Subcutaneous abdominal adipose tissue (tissue), 5 donors: ENCODE measurements at regions not wholly inside any gene's neighbourhood (a gene's known extent, or its start where the extent isn't known, plus 50 kb on each side); places are given as distances from the start of the nearest gene placed in this dataset.

Experiments used
- H3K27ac ChIP-seq: one replicate; pipeline ENCODE4 v1.7.0; 2013; ENCODE audit warnings: low read depth, mild to moderate bottlenecking, inconsistent platforms, low read length, moderate library complexity
- H3K27me3 ChIP-seq, 5 donors: one replicate each; pipeline ENCODE4 v1.7.0; 2013; ENCODE audit warnings: low read length in 5 of 5, inconsistent platforms in 1 of 5; ENCODE audit not compliant: control insufficient read depth in 5 of 5, insufficient read depth in 4 of 5
- H3K36me3 ChIP-seq, 5 donors: one replicate each; pipeline ENCODE4 v1.7.0; 2013; ENCODE audit warnings: low read length in 5 of 5; ENCODE audit not compliant: control insufficient read depth in 5 of 5, insufficient read depth in 5 of 5
- H3K4me1 ChIP-seq, 5 donors: one replicate each; pipeline ENCODE4 v1.7.0; 2013; ENCODE audit warnings: low read length in 5 of 5, mild to moderate bottlenecking in 3 of 5, moderate library complexity in 1 of 5; ENCODE audit not compliant: control insufficient read depth in 5 of 5, insufficient read depth in 5 of 5
- H3K4me3 ChIP-seq, 5 donors: one replicate each; pipeline ENCODE4 v1.7.0; 2013; ENCODE audit warnings: low read length in 5 of 5, low read depth in 1 of 5
- H3K9ac ChIP-seq, 5 donors: one replicate each; pipeline ENCODE4 v1.7.0; 2013; ENCODE audit warnings: low read length in 5 of 5, mild to moderate bottlenecking in 4 of 5, moderate library complexity in 3 of 5
- H3K9me3 ChIP-seq, 5 donors: one replicate each; pipeline ENCODE4 v1.7.0; 2013; ENCODE audit warnings: low read length in 5 of 5; ENCODE audit not compliant: control insufficient read depth in 5 of 5
- donor health status: healthy.
- donor health status: healthy.
- donor health status: healthy.
- donor health status: healthy.
- donor health status: healthy.

- no peak overlapping the region for H3K27ac ChIP-seq
- H3K4me1 ChIP-seq: peaks cover 4 to 30% (median 22%) of the 10 kb centered on the region in 5 donors
- no peaks in the 10 kb centered on the region for H3K36me3 ChIP-seq
- H3K9ac ChIP-seq: no peak overlapping the region
- H3K4me3 ChIP-seq: no peak overlapping the region
- no peaks in the 10 kb centered on the region for H3K27me3 ChIP-seq
- no peaks in the 10 kb centered on the region for H3K9me3 ChIP-seq
Measured at GRCh38 chr2:64220894-64221617, 76.8 kb upstream of the PELI1 start.

GRCh38 chr2:64221935-64222334 lies 77.7 kb upstream of the PELI1 start:
- Histone ChIP-seq H3K9ac (no peak overlapping the region), H3K4me1 (peaks cover 4 to 30% (median 25%) of the 10 kb centered on the region in 5 donors), H3K4me3 (no peak overlapping the region), H3K27me3 (no peaks in the 10 kb centered on the region), H3K27ac (no peak overlapping the region), H3K9me3 (no peaks in the 10 kb centered on the region), H3K36me3 (no peaks in the 10 kb centered on the region)

DNA sequence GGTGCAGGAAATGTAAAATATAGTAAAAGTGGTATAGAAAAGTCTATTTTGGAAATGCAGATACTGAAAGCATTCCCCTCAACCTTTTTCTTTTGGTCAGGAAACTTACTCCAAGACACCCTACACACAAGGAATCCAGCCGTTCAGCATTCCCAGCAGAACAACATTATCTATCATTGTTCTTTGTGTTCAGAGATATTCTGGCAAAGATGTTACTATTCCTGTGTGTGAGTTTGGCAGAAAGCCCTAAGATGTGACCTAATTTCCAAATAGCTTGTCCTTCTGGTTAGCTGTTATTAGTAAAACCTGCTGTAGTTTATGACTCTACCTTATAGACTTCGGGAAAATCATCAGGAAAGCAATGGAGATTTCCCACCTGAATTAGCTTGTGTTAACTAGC lies 78.1 kb upstream of the PELI1 start:
- no peak overlapping the region for H3K27ac ChIP-seq
- H3K4me1 ChIP-seq: peaks cover 4 to 33% (median 29%) of the 10 kb centered on the region in 5 donors
- H3K9ac ChIP-seq: no peak overlapping the region
- no peaks in the 10 kb centered on the region for H3K36me3 ChIP-seq
- no peak overlapping the region for H3K4me3 ChIP-seq
- H3K9me3 ChIP-seq: no peaks in the 10 kb centered on the region
- no peaks in the 10 kb centered on the region for H3K27me3 ChIP-seq

DNA sequence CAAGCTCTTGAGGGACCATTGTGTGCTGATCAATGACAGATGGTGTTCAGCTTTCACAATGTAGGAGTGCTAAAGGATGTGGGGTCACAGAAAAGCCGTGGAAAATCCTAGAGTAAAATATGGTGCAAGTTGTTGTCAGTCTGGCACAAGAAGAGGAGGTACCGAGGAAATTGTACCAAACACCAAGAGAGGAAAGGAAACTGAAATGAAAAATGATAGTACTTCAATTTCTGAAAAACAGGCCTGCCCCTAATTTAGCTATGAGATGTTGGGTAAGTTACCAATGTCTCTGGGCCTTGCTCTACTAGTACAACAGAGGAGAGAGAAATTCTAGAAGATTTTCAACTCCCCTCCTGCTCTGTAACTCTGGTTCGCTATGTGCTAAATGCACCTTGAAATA lies 78.8 kb upstream of the PELI1 start:
- Histone ChIP-seq H3K36me3 (no peaks in the 10 kb centered on the region), H3K4me1 (peaks cover 4 to 40% (median 36%) of the 10 kb centered on the region in 5 donors), H3K9ac (no peak overlapping the region), H3K4me3 (no peak overlapping the region), H3K9me3 (no peaks in the 10 kb centered on the region), H3K27me3 (no peaks in the 10 kb centered on the region), H3K27ac (no peak overlapping the region)

GRCh38 chr2:64225491-64225890 lies 81.3 kb upstream of the PELI1 start:
- peaks cover 4 to 49% (median 43%) of the 10 kb centered on the region in 5 donors for H3K4me1 ChIP-seq
- no peak overlapping the region for H3K4me3 ChIP-seq
- no peaks in the 10 kb centered on the region for H3K9me3 ChIP-seq
- H3K27me3 ChIP-seq: no peaks in the 10 kb centered on the region
- no peak overlapping the region for H3K27ac ChIP-seq
- H3K9ac ChIP-seq: no peak overlapping the region
- H3K36me3 ChIP-seq: no peaks in the 10 kb centered on the region

DNA sequence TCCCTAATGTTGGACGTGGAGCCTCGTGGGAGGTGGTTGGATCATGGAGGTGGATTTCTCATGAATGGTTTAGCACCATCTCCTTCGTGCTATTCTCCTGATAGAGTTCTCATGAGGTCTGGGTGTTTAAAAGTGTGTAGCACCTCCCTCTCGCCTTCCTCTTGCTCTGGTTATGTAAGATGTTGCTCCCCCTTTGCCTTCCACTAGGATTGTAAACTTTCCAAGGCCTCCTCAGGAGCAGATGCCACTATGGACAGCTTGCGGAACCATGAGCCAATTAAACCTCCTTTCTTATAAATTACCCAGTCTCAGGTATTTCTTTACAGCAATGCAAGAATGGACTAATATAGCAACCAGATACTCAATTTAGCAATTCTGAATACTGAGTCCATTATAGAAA lies 82.4 kb upstream of the PELI1 start:
- Histone ChIP-seq H3K9me3 (no peaks in the 10 kb centered on the region), H3K4me3 (no peak overlapping the region), H3K36me3 (no peaks in the 10 kb centered on the region), H3K4me1 (peaks cover 4 to 41% (median 32%) of the 10 kb centered on the region in 5 donors), H3K9ac (no peak overlapping the region), H3K27ac (no peak overlapping the region), H3K27me3 (no peaks in the 10 kb centered on the region)

- peak overlapping the region; percentile 59 to 80 (median 68) for H3K4me3 ChIP-seq
- no peaks in the 10 kb centered on the region for H3K9me3 ChIP-seq
- peak overlapping the region; percentile 64 to 84 (median 71) for H3K9ac ChIP-seq
- peaks cover under 1 to 30% (median 25%) of the 10 kb centered on the region in 5 donors for H3K4me1 ChIP-seq
- H3K27ac ChIP-seq: peak overlapping the region; percentile 82
- H3K27me3 ChIP-seq: no peaks in the 10 kb centered on the region
- no peaks in the 10 kb centered on the region for H3K36me3 ChIP-seq
Measured at GRCh38 chr2:64227603-64228125, 83.4 kb upstream of the PELI1 start.

DNA sequence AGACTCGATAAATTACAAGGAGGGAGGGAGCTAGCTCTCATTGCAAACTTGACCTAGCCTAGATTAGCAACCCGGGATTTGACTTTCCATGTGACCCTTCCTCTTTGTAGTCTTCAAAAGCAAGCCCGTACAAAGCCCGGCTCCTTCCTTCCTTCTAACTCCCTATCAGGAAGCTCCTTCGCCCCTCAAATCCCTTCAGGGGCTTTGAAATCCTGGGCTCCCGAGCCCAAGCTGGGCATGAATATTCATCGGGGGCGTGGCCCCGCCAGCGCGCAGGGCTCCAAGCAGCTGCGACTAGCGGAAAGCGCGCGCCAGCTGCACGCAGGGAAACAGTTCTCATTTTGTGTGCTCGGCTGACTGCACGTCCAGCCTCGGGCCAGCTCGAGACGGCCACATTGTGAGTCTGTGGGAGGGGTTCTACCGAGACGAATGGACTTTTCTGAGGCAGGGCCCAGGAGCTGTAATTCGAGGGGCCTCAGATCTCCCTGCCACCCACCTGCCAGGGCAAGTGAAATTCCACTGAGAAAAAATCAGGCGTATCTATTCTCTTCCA lies 84.0 kb upstream of the PELI1 start:
- H3K4me3 ChIP-seq: peak overlapping the region; percentile 59 to 80 (median 68)
- no peaks in the 10 kb centered on the region for H3K36me3 ChIP-seq
- H3K27ac ChIP-seq: peak overlapping the region; percentile 82
- H3K4me1 ChIP-seq: peaks cover 0 to 28% (median 22%) of the 10 kb centered on the region in 5 donors
- H3K9me3 ChIP-seq: no peaks in the 10 kb centered on the region
- H3K9ac ChIP-seq: peak overlapping the region; percentile 64 to 84 (median 71)
- H3K27me3 ChIP-seq: no peaks in the 10 kb centered on the region

DNA sequence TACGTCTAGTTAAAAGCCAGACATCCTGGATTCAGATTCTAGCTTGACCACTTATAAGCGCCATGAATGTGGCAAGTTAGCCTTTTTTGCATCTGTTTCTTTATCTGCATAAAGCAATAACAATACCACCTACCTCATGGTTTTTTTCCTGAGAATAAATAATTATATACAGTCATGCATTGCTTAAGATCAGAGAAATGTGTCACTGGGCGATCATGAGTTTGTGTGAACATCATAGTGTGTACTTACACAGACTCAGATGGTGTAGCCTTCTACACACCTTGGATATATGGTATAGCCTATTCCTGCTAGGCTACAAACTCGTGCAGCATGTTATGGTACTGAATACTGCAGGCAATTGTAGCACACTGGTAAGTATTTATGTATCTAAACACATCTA lies 84.7 kb upstream of the PELI1 start:
- Histone ChIP-seq H3K27ac (peak overlapping the region; percentile 82), H3K27me3 (no peaks in the 10 kb centered on the region), H3K36me3 (no peaks in the 10 kb centered on the region), H3K9ac (peak overlapping the region in 3 of 5 donors; percentile 64 to 84 (median 67)), H3K4me3 (peak overlapping the region; percentile 59 to 78 (median 68)), H3K9me3 (no peaks in the 10 kb centered on the region), H3K4me1 (peaks cover 0 to 28% (median 22%) of the 10 kb centered on the region in 5 donors)

- H3K9ac ChIP-seq: no peak overlapping the region
- H3K9me3 ChIP-seq: no peaks in the 10 kb centered on the region
- no peak overlapping the region for H3K27ac ChIP-seq
- no peaks in the 10 kb centered on the region for H3K36me3 ChIP-seq
- H3K4me3 ChIP-seq: no peak overlapping the region
- peaks cover 0 to 29% (median 26%) of the 10 kb centered on the region in 5 donors for H3K4me1 ChIP-seq
- no peaks in the 10 kb centered on the region for H3K27me3 ChIP-seq
Measured at GRCh38 chr2:64230540-64230939, 86.3 kb upstream of the PELI1 start.
